Cardiac muscle cell (in vitro differentiated cells and primary cell): ENCODE measurements at regions not wholly inside any gene's neighbourhood (a gene's known extent, or its start where the extent isn't known, plus 50 kb on each side); places are given as distances from the start of the nearest gene placed in this dataset.
A peak's percentile ranks its signal among the peaks of the same experiment; 100 is the strongest.

ENCODE experiments used
- DNase-seq, 2 donors: peaks; one replicate each; pipeline versions ENCODE4 v3.0.0 to v3.0.0-alpha.2; 2010 to 2017; ENCODE audit warnings: low read depth in 1 of 2, low spot score in 1 of 2
- H3K27ac ChIP-seq: fragments of 200-600 bp; sonication (generic); 2 replicates; pipeline ENCODE4 v1.5.1; 2016
- H3K27me3 ChIP-seq: fragments of 200-600 bp; sonication (generic); 2 replicates; pipeline ENCODE4 v1.6.0; 2016; ENCODE audit warnings: control low read depth
- H3K36me3 ChIP-seq: fragments of 200-600 bp; sonication (generic); 2 replicates; pipeline ENCODE4 v1.5.1; 2016; ENCODE audit warnings: control low read depth
- H3K4me1 ChIP-seq: fragments of 200-600 bp; sonication (generic); 2 replicates; pipeline ENCODE4 v1.8.1; 2017; ENCODE audit warnings: low read depth, mild to moderate bottlenecking, mixed run types
- H3K4me3 ChIP-seq: fragments of 200-600 bp; sonication (generic); 2 replicates; pipeline ENCODE4 v1.5.1; 2016; ENCODE audit warnings: mild to moderate bottlenecking
- H3K9me3 ChIP-seq: fragments of 200-600 bp; sonication (generic); 2 replicates; pipeline ENCODE4 v1.5.1; 2017; ENCODE audit warnings: low read depth, mild to moderate bottlenecking, control low read depth
- CTCF ChIP-seq: IDR thresholded peaks from 2 replicates; pipeline ENCODE4 v1.5.1; 2012; ENCODE audit warnings: low read depth, mild to moderate bottlenecking, low read length

GRCh38 chr3:5806192-5806591, 618.7 kb downstream of the EDEM1 start:
- no peak overlapping the region for H3K27ac ChIP-seq
- no peak overlapping the region for H3K4me3 ChIP-seq
- no peak for TF ChIP-seq CTCF
- H3K27me3 ChIP-seq: no peaks in the 10 kb centered on the region
- no peaks in the 10 kb centered on the region for H3K9me3 ChIP-seq
- peak in 1 of 2 donors; percentile 25 for DNase-seq
- no peaks in the 10 kb centered on the region for H3K36me3 ChIP-seq
- H3K4me1 ChIP-seq: no peaks in the 10 kb centered on the region

DNA sequence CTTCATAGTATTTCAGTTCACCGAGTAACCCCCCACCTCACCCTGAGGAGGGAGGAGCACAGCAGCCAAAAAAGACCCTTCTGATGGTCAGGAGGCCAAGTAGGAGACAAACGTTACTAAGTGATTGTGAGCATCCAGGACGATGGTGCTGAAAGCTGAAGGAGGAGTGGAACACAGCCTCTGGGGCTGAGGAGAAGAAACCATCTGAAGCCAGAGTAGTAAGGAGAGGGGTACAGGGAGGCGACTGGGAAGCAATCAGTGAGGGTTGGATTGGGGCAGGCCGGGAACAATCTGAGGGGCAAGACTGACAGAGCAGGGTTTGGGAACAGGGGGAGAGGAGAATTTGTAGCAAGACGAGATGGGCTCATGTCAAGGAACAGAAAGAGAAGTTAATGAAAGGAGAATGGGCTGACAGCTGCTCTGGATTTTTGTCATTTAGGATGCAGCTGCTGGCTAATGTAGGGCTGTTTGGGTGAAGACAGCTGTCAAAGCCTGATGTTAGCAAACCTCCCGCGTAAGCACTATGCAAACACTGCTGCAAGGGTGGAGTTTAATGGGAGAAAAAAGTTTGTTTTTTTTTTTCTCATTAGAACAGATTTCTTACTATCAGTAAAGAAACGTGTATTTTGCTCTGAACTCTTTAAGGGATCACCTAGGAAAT, 622.2 kb downstream of the EDEM1 start:
- no peak for TF ChIP-seq CTCF

GRCh38 chr3:5811016-5811415, 623.5 kb downstream of the EDEM1 start:
- TF ChIP-seq CTCF: no peak

More for the DNA sequence above, 622.2 kb downstream of the EDEM1 start:
- H3K4me3 ChIP-seq: no peak overlapping the region
- DNase-seq: peak in 1 of 2 donors; percentile 10
- H3K27ac ChIP-seq: no peak overlapping the region
- no peaks in the 10 kb centered on the region for H3K36me3 ChIP-seq
- H3K9me3 ChIP-seq: no peaks in the 10 kb centered on the region
- no peaks in the 10 kb centered on the region for H3K4me1 ChIP-seq
- H3K27me3 ChIP-seq: no peaks in the 10 kb centered on the region

DNA sequence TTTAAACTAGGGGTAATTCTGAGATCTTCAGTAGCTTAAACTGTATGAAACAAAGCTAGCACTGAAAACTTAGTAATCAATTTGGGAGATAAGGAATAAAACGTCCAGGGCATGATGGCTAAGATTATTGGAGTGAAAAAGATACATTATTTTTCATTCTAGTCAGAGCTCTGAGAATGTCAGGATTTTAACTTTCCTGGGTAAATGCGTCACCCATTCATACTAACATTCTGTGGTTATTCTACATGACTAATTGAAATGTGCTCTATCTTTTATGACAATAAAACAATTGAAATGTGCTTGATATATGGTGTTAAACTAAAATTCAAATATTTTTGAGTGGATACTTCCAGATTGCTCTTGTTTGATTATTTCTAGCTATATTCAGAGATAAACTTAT, 626.0 kb downstream of the EDEM1 start:
- no peak overlapping the region for H3K27ac ChIP-seq
- no peaks in the 10 kb centered on the region for H3K9me3 ChIP-seq
- H3K27me3 ChIP-seq: no peaks in the 10 kb centered on the region
- no peaks in the 10 kb centered on the region for H3K36me3 ChIP-seq
- H3K4me3 ChIP-seq: no peak overlapping the region
- H3K4me1 ChIP-seq: no peaks in the 10 kb centered on the region
- no peak for DNase-seq
- TF ChIP-seq CTCF: no peak

More at GRCh38 chr3:5811016-5811415, 623.5 kb downstream of the EDEM1 start:
- Histone ChIP-seq H3K27me3 (no peaks in the 10 kb centered on the region), H3K27ac (no peak overlapping the region), H3K36me3 (no peaks in the 10 kb centered on the region), H3K9me3 (no peaks in the 10 kb centered on the region), H3K4me3 (no peak overlapping the region), H3K4me1 (no peaks in the 10 kb centered on the region)
- DNase-seq: no peak

- no peak for TF ChIP-seq CTCF
- no peaks in the 10 kb centered on the region for H3K36me3 ChIP-seq
- H3K4me3 ChIP-seq: no peak overlapping the region
- H3K27me3 ChIP-seq: no peaks in the 10 kb centered on the region
- no peak for DNase-seq
- H3K4me1 ChIP-seq: no peaks in the 10 kb centered on the region
- H3K9me3 ChIP-seq: no peaks in the 10 kb centered on the region
- H3K27ac ChIP-seq: no peak overlapping the region
Measured at GRCh38 chr3:5822843-5823242, 635.3 kb downstream of the EDEM1 start.
